ENCODE measurements at regions not wholly inside any gene's neighbourhood (a gene's known extent, or its start where the extent isn't known, plus 50 kb on each side); places are given as distances from the start of the nearest gene placed in this dataset.

DNA sequence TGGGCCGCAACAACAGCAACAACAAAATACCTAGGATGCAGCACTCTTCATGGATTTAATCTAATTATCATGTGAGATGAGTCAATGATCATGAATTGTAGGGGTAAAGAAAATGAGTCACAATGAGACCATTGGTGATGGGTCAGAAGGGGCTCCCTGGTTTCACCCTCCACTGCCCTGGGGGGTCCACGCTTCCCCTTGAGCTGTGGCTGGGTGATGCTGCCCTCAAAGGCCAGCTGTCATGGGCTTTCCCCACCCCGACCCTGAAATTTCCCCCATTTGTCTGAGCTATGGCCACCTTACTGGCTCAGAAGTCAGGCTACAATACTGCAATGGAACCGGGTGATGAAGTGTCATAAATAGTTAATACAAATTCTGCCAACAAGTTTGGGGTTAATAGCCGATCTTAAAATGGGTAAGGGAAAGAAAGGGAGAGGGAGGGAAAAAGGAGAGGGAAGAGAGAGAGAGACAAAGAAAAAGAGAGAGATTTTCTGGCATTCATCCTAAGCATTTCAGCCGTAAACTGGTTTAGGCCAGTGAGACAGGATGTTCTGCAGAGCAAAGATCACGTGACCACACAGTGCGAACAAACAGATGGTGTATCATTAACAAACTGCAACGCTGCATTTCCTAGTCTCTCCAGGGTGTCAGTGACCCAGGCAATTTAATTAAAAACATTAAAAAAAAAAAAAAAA, 143.4 kb upstream of the ERRFI1 start (continued):
- TF ChIP-seq, protein P1, sequence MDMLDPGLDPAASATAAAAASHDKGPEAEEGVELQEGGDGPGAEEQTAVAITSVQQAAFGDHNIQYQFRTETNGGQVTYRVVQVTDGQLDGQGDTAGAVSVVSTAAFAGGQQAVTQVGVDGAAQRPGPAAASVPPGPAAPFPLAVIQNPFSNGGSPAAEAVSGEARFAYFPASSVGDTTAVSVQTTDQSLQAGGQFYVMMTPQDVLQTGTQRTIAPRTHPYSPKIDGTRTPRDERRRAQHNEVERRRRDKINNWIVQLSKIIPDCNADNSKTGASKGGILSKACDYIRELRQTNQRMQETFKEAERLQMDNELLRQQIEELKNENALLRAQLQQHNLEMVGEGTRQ (IDR thresholded peaks at IDR 0.05; ENCODE audit: low read depth, low read length) = peak; percentile 92

DNA sequence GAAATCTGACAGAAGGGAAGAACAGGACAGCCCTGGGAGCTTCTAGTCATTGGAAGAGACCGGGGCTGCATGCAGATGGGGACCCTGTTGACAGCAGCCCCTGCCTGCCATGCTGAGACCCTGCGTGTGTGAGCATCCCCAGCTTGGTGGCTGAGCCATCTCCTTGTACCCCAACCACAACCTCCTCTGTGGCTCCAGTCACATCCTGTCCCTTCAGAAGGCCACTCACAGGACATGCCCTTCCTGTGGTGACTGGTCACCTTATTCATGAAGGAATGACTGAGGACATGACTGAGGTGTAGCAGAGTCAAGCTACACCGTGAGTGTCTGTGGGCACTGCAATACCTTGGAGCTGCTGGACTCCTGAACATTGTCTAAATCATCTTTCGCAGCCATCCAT, 141.8 kb upstream of the ERRFI1 start:
- Histone ChIP-seq H3K23ac (ENCODE audit: low read depth, low read length) (no peak overlapping the region), H4K91ac (ENCODE audit: insufficient read depth, low read depth, low read length) (peak overlapping the region; percentile 59), H3K27me3 (ENCODE audit: control insufficient read depth, insufficient read depth, low read length) (no peaks in the 10 kb centered on the region), H3K14ac (replicated peaks; ENCODE audit: low read depth, low read length) (peak overlapping the region; percentile 76), H3K4me2 (ENCODE audit: low read depth, low read length) (no peak overlapping the region), H3K9ac (ENCODE audit: low read depth, low read length) (no peak overlapping the region), H3K4me3 (ENCODE audit: insufficient read depth, low read depth, low read length) (no peak overlapping the region), H4K8ac (ENCODE audit: low read depth in 2 of 2, low read length in 2 of 2) (peak overlapping the region in 1 of 2 experiments; percentile 69; a peak in 1 of 4 replicates), H3K18ac (ENCODE audit: low read depth, low read length) (0 out of 2 replicates have a peak overlapping the region, but pooled peaks have one; percentile 51), H3K4me1 (ENCODE audit: control insufficient read depth, insufficient read depth, low read length) (peaks cover 10% of the 10 kb centered on the region), H2BK20ac (ENCODE audit: low read depth, low read length) (peak overlapping the region; percentile 81), H2BK5ac (ENCODE audit: low read depth, low read length, poor library complexity, severe bottlenecking) (peak overlapping the region; percentile 30), H4K5ac (ENCODE audit: low read depth, low read length) (peak overlapping the region; percentile 10; the same call in 1 of the 2 replicates), H3K4ac (ENCODE audit: low read depth, low read length) (peak overlapping the region; percentile 72), H3K27ac (ENCODE audit: insufficient read depth, low read length) (no peak overlapping the region; the same call in 1 of the 2 replicates), H3K56ac (ENCODE audit: extremely low read depth, insufficient read depth, low read length) (no peak overlapping the region), H3K9me3 (ENCODE audit: control insufficient read depth, insufficient read depth, low read length) (no peaks in the 10 kb centered on the region), H3K79me1 (ENCODE audit: low read depth in 1 of 2, low read length in 2 of 2) (no peaks in the 10 kb centered on the region), H2AK9ac (replicated peaks; ENCODE audit: low read depth, low read length, poor library complexity) (no peak overlapping the region), H3K9me1 (ENCODE audit: insufficient read depth, low read length) (peaks cover 19% of the 10 kb centered on the region), H2AFZ (replicated peaks; ENCODE audit: low read length, poor library complexity) (peak overlapping the region; percentile 0), H2BK15ac (ENCODE audit: low read depth, low read length) (peak overlapping the region; percentile 93; the same call in 2 of the 3 replicates), H2BK120ac (ENCODE audit: low read depth, low read length) (peak overlapping the region; percentile 62), H4K20me1 (ENCODE audit: insufficient read depth, low read length) (no peaks in the 10 kb centered on the region), H3K36me3 (ENCODE audit: control insufficient read depth, insufficient read depth, low read length) (no peaks in the 10 kb centered on the region), H2AK5ac (ENCODE audit: low read depth, low read length) (peak overlapping the region; percentile 98)
- TF ChIP-seq MAZ (IDR thresholded peaks at IDR 0.05; ENCODE audit: borderline replicate concordance, low read depth, low read length) = no peak
- TF ChIP-seq BHLHE40 (IDR thresholded peaks at IDR 0.05; ENCODE audit: low read depth, low read length) = no peak
- no peak for TF ChIP-seq NFE2L2 (IDR thresholded peaks at IDR 0.05; ENCODE audit: low read depth, low read length)
- no peak for TF ChIP-seq CEBPB (IDR thresholded peaks at IDR 0.05; ENCODE audit: low read depth, low read length)
- TF ChIP-seq SMC3 (IDR thresholded peaks at IDR 0.05; ENCODE audit: low read depth, low read length) = no peak
- TF ChIP-seq RAD21 (IDR thresholded peaks at IDR 0.05; ENCODE audit: low read length) = no peak
- TF ChIP-seq CHD1 (IDR thresholded peaks at IDR 0.05; ENCODE audit: low read depth, low read length) = no peak
- CTCF ChIA-PET = no interaction called here
- dilution Hi-C loops (cut with HindIII; ENCODE audit: low sequenced_read_pairs, unreplicated experiment) = no loop called here
- POLR2A ChIA-PET (ENCODE audit: unreplicated experiment) = no interaction called here
- 100% methylated on average over 2 of the region's 4 CpGs; no CpG with 5 or more reads in 1 of the 2 experiments for WGBS, 2 experiments (ENCODE audit: extremely low coverage in 2 of 2, insufficient read length in 1 of 2)
- in situ Hi-C loops (cut with MboI; ENCODE audit: low sequenced_read_pairs) = no loop called here
- no TSS peak for BruUV-seq (replicated peaks)
- ATAC-seq (ENCODE audit: low read depth) (no peak), DNase-seq (no peak)
- intact Hi-C loops (cut with micrococcal nuclease) = no loop called here
